Heart left ventricle (tissue), 16 donors: ENCODE measurements at regions not wholly inside any gene's neighbourhood (a gene's known extent, or its start where the extent isn't known, plus 50 kb on each side); places are given as distances from the start of the nearest gene placed in this dataset.

Experiments used
- ATAC-seq, 4 donors: fragments of 200-7000 bp; cut with Tn5 transposase; one replicate each; pipeline ENCODE4 v1.9.1; 2020 to 2022; ENCODE audit warnings: moderate library complexity in 4 of 4, mild to moderate bottlenecking in 3 of 4, moderate number of reproducible peaks in 1 of 4
- DNase-seq, 5 donors: peaks; one replicate each; pipeline ENCODE4 v3.0.0-alpha.2; 2020
- H3K27ac ChIP-seq, 12 donors: fragments of 200-600 bp; sonication (generic) in 4 of 12; one replicate each; pipeline versions ENCODE4 v1.5.0 to v1.8.0; 2016 to 2022; ENCODE audit warnings: mild to moderate bottlenecking in 2 of 12
- H3K27me3 ChIP-seq, 9 donors: fragments of 200-600 bp; sonication (generic) in 2 of 9; one replicate each; pipeline versions ENCODE4 v1.5.1 to v1.8.0; 2016 to 2022; ENCODE audit warnings: mild to moderate bottlenecking in 3 of 9
- H3K36me3 ChIP-seq, 9 donors: fragments of 200-600 bp; sonication (generic) in 2 of 9; one replicate each; pipeline versions ENCODE4 v1.5.0 to v1.8.0; 2018 to 2022; ENCODE audit warnings: mild to moderate bottlenecking in 2 of 9
- H3K4me1 ChIP-seq, 12 donors: fragments of 200-600 bp; sonication (generic) in 4 of 12; one replicate each; pipeline versions ENCODE4 v1.5.0 to v1.8.0; 2016 to 2022; ENCODE audit warnings: mild to moderate bottlenecking in 3 of 12
- H3K4me3 ChIP-seq, 12 donors: fragments of 200-600 bp; sonication (generic) in 4 of 12; one replicate each; pipeline versions ENCODE4 v1.5.0 to v1.8.0; 2017 to 2022; ENCODE audit warnings: mild to moderate bottlenecking in 9 of 12, moderate library complexity in 4 of 12
- H3K9me3 ChIP-seq, 12 donors: fragments of 200-600 bp; sonication (generic) in 4 of 12; one replicate each; pipeline versions ENCODE4 v1.5.0 to v1.8.0; 2016 to 2022; ENCODE audit warnings: mild to moderate bottlenecking in 1 of 12
- POLR2A ChIP-seq, 2 donors: fragments of 450-650 bp; IDR thresholded peaks; one replicate each; pipeline ENCODE4 v1.6.1; 2017; ENCODE audit warnings: antibody characterized with exemption in 2 of 2, mild to moderate bottlenecking in 2 of 2, moderate library complexity in 2 of 2
- WGBS, 4 donors: extraction: QIAGEN DNeasy Blood & Tissue Kit in 2 of 4; methylation state at CpG; one replicate each; pipeline versions ENCODE4 v1.1.5 to v1.1.7; 2013 to 2018; 5-methylcytosine and 5-hydroxymethylcytosine counted together
- intact Hi-C, 10 donors: fragments of 100-400 bp; cut with DNase I; formaldehyde crosslinking; loops; one replicate each; pipeline versions ENCODE4 v1.11.1 to v1.14.2; 2022
- TF ChIP-seq, protein P1 (sequence below), 12 donors: fragments of 200-600 bp; sonication (generic) in 4 of 12; IDR thresholded peaks; one replicate each; pipeline versions ENCODE4 v1.5.0 to v1.8.0; 2018 to 2022; ENCODE audit warnings: antibody characterized with exemption in 12 of 12, mild to moderate bottlenecking in 5 of 12
- donor health status: ischemic (EF 13 %, LVEDD 7.1; RV severe dilation, severe dysfunction).
- donor health status: healthy with polysubstance abuse.
- donor health status: DM: no; HTN: yes; CAD: no.
- donor health status: DM: no; HTN: no; CAD: no.
- donor health status: ischemic (EF 25% LVEDD 6.9; RV normal size, moderate dysfunction).
- donor health status: ischemic (EF 25% LVEDD 5.7; RV mildly dilated, moderate dysfunction).
- donor health status: healthy.
- donor health status: DM: yes; HTN: yes; CAD: no.
- donor health status: ischemic (EF 35%, LVEDD 5.7; RV mildly dilated, moderate dysfunction).
- donor health status: nonischemic (EF 11% LVEDD 7.7; RV severe dilation, severe dysfunction).
- donor health status: DM: yes; HTN: yes; CAD: no.
- donor health status: PGD.
- donor health status: ischemic (EF 29% LVEDD 5.4; RV normal size, mild dysfunction).
- donor health status: nonischemic (EF 23%, LVEDD 6.1; RV moderate dilation, normal function).

- H3K4me1 ChIP-seq: peaks cover 0 to 7% (median 0%) of the 10 kb centered on the region in 12 donors
- H3K9me3 ChIP-seq: no peaks in the 10 kb centered on the region
- H3K27ac ChIP-seq: no peak overlapping the region
- ATAC-seq (no peak), DNase-seq (no peak)
- intact Hi-C loops: no loop called here
- H3K4me3 ChIP-seq: peak overlapping the region in 5 of 12 donors; percentile 3 to 48 (median 38)
- H3K36me3 ChIP-seq: no peaks in the 10 kb centered on the region
- 75 to 82% (median 78%) methylated on average over 1 of the region's 1 CpG for WGBS, 4 donors
- H3K27me3 ChIP-seq: no peaks in the 10 kb centered on the region
- TF ChIP-seq, protein P1, sequence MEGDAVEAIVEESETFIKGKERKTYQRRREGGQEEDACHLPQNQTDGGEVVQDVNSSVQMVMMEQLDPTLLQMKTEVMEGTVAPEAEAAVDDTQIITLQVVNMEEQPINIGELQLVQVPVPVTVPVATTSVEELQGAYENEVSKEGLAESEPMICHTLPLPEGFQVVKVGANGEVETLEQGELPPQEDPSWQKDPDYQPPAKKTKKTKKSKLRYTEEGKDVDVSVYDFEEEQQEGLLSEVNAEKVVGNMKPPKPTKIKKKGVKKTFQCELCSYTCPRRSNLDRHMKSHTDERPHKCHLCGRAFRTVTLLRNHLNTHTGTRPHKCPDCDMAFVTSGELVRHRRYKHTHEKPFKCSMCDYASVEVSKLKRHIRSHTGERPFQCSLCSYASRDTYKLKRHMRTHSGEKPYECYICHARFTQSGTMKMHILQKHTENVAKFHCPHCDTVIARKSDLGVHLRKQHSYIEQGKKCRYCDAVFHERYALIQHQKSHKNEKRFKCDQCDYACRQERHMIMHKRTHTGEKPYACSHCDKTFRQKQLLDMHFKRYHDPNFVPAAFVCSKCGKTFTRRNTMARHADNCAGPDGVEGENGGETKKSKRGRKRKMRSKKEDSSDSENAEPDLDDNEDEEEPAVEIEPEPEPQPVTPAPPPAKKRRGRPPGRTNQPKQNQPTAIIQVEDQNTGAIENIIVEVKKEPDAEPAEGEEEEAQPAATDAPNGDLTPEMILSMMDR (IDR thresholded peaks at IDR 0.05): no peak
- no peak for TF ChIP-seq POLR2A (IDR thresholded peaks at IDR 0.05)
These were observed 89.0 kb upstream of the GK2 start for GRCh38 chr4:79497001-79497400.

- Histone ChIP-seq H3K4me1 (peaks cover 0 to 11% (median 0%) of the 10 kb centered on the region in 12 donors), H3K9me3 (peaks cover 0 to 4% (median 0%) of the 10 kb centered on the region in 12 donors), H3K4me3 (peak overlapping the region in 9 of 12 donors; percentile 12 to 48 (median 28)), H3K36me3 (no peaks in the 10 kb centered on the region), H3K27ac (no peak overlapping the region), H3K27me3 (no peaks in the 10 kb centered on the region)
- no peak for ATAC-seq
- DNase-seq: no peak
- intact Hi-C loops: no loop called here
- no peak for TF ChIP-seq POLR2A (IDR thresholded peaks at IDR 0.05)
- TF ChIP-seq, protein P1 (IDR thresholded peaks at IDR 0.05): no peak
- 5 to 26% (median 20%) methylated on average over 1 of the region's 1 CpG for WGBS, 4 donors
These were observed 87.4 kb upstream of the GK2 start for GRCh38 chr4:79495447-79495846.

- peak; percentile 42 to 73 (median 62) for DNase-seq
- intact Hi-C loops: no loop called here
- TF ChIP-seq, protein P1 (IDR thresholded peaks at IDR 0.05): no peak
- no peak for TF ChIP-seq POLR2A (IDR thresholded peaks at IDR 0.05)
- ATAC-seq: peak; percentile 66 to 85 (median 78)
- peak overlapping the region in 6 of 12 donors; percentile 15 to 48 (median 40) for H3K4me3 ChIP-seq
- WGBS, 4 donors: 36 to 64% (median 56%) methylated on average over 3 of the region's 3 CpGs
- H3K27ac ChIP-seq: peak overlapping the region in 6 of 12 donors; percentile 13 to 74 (median 52)
- peaks cover 0 to 32% (median 0%) of the 10 kb centered on the region in 12 donors for H3K9me3 ChIP-seq
- no peaks in the 10 kb centered on the region for H3K27me3 ChIP-seq
- peaks cover 0 to 6% (median 0%) of the 10 kb centered on the region in 12 donors for H3K4me1 ChIP-seq
- H3K36me3 ChIP-seq: no peaks in the 10 kb centered on the region
These were observed 84.1 kb upstream of the GK2 start for GRCh38 chr4:79492148-79492547.

DNA sequence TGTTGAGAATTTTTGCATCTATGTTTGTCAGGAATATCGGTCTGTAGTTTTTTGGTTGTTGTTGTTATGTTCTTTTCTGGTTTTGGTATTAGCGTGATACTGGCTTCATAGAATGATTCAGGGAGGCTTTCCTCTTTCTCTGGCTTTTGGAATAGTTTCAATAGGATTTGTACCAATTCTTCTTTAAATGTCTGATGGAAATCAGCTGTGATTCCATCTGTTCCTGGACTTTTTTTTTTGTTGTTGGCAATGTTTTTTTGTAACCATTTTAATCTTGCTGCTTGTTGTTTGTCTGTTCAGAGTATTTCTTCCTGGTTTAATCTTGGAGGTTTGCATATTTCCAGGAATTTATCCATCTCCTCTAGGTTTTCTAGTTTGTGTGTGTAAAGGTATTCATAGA lies 81.5 kb upstream of the GK2 start:
- ATAC-seq (no peak), DNase-seq (no peak)
- no peak overlapping the region for H3K4me3 ChIP-seq
- H3K27ac ChIP-seq: no peak overlapping the region
- H3K27me3 ChIP-seq: no peaks in the 10 kb centered on the region
- TF ChIP-seq POLR2A (IDR thresholded peaks at IDR 0.05): no peak
- TF ChIP-seq, protein P1 (IDR thresholded peaks at IDR 0.05): no peak
- H3K4me1 ChIP-seq: peaks cover 0 to 6% (median 0%) of the 10 kb centered on the region in 12 donors
- WGBS, 4 donors: 73 to 86% (median 76%) methylated on average over 2 of the region's 2 CpGs
- no peaks in the 10 kb centered on the region for H3K36me3 ChIP-seq
- intact Hi-C loops: no loop called here
- H3K9me3 ChIP-seq: peaks cover 0 to 40% (median 0%) of the 10 kb centered on the region in 12 donors
